ENCODE measurements at regions not wholly inside any gene's neighbourhood (a gene's known extent, or its start where the extent isn't known, plus 50 kb on each side); places are given as distances from the start of the nearest gene placed in this dataset.

GRCh38 chr5:163612358-163613149 is 107.1 kb downstream of the MAT2B start:
- FAIRE-seq (no peak), DNase-seq (ENCODE audit: low read depth) (no peak)
- H3K36me3 ChIP-seq (ENCODE audit: control insufficient read depth, insufficient read depth, low read length): no peaks in the 10 kb centered on the region
- TF ChIP-seq CTCF (IDR thresholded peaks at IDR 0.05; ENCODE audit: insufficient read depth, low read length, severe bottlenecking): no peak
- H3K27me3 ChIP-seq (ENCODE audit: control insufficient read depth, insufficient read depth, low read length): no peaks in the 10 kb centered on the region
- H3K4me3 ChIP-seq (ENCODE audit: low read depth, low read length): no peak overlapping the region

GRCh38 chr5:163613150-163613442 is 107.7 kb downstream of the MAT2B start:
- H3K4me3 ChIP-seq (ENCODE audit: low read depth, low read length): no peak overlapping the region
- FAIRE-seq (no peak), DNase-seq (ENCODE audit: low read depth) (no peak)
- no peaks in the 10 kb centered on the region for H3K36me3 ChIP-seq (ENCODE audit: control insufficient read depth, insufficient read depth, low read length)
- no peaks in the 10 kb centered on the region for H3K27me3 ChIP-seq (ENCODE audit: control insufficient read depth, insufficient read depth, low read length)
- no peak for TF ChIP-seq CTCF (IDR thresholded peaks at IDR 0.05; ENCODE audit: insufficient read depth, low read length, severe bottlenecking)

GRCh38 chr5:163614787-163615186 is 109.4 kb downstream of the MAT2B start:
- TF ChIP-seq CTCF (IDR thresholded peaks at IDR 0.05; ENCODE audit: insufficient read depth, low read length, severe bottlenecking): no peak
- Histone ChIP-seq H3K27me3 (ENCODE audit: control insufficient read depth, insufficient read depth, low read length) (no peaks in the 10 kb centered on the region), H3K36me3 (ENCODE audit: control insufficient read depth, insufficient read depth, low read length) (no peaks in the 10 kb centered on the region), H3K4me3 (ENCODE audit: low read depth, low read length) (no peak overlapping the region)
- FAIRE-seq: no peak
- no peak for DNase-seq (ENCODE audit: low read depth)

GRCh38 chr5:163619273-163619934 is 114.0 kb downstream of the MAT2B start:
- TF ChIP-seq CTCF (IDR thresholded peaks at IDR 0.05; ENCODE audit: insufficient read depth, low read length, severe bottlenecking): no peak
- DNase-seq (ENCODE audit: low read depth): no peak
- FAIRE-seq: no peak
- Histone ChIP-seq H3K4me3 (ENCODE audit: low read depth, low read length) (no peak overlapping the region), H3K27me3 (ENCODE audit: control insufficient read depth, insufficient read depth, low read length) (no peaks in the 10 kb centered on the region), H3K36me3 (ENCODE audit: control insufficient read depth, insufficient read depth, low read length) (no peaks in the 10 kb centered on the region)

GRCh38 chr5:163619951-163620350 is 114.5 kb downstream of the MAT2B start:
- TF ChIP-seq CTCF (IDR thresholded peaks at IDR 0.05; ENCODE audit: insufficient read depth, low read length, severe bottlenecking): no peak
- no peak for FAIRE-seq
- no peak for DNase-seq (ENCODE audit: low read depth)
- Histone ChIP-seq H3K4me3 (ENCODE audit: low read depth, low read length) (no peak overlapping the region), H3K27me3 (ENCODE audit: control insufficient read depth, insufficient read depth, low read length) (no peaks in the 10 kb centered on the region), H3K36me3 (ENCODE audit: control insufficient read depth, insufficient read depth, low read length) (no peaks in the 10 kb centered on the region)

Data from bronchial epithelial cell (primary cell).